ENCODE measurements at regions not wholly inside any gene's neighbourhood (a gene's known extent, or its start where the extent isn't known, plus 50 kb on each side); places are given as distances from the start of the nearest gene placed in this dataset.

GRCh38 chr11:42013656-42014201, 554.3 kb upstream of the LRRC4C start:
- DNase-seq: no peak
- no peaks in the 10 kb centered on the region for H3K4me1 Mint-ChIP-seq
- H3K36me3 Mint-ChIP-seq: no peaks in the 10 kb centered on the region
- no peaks in the 10 kb centered on the region for H3K27me3 Mint-ChIP-seq
- ATAC-seq (ENCODE audit: low read depth): no peak
- no peak overlapping the region for H3K4me3 Mint-ChIP-seq
- H3K9me3 Mint-ChIP-seq: peaks cover 9% of the 10 kb centered on the region
- POLR2A ChIA-PET: no interaction called here
- no peak overlapping the region for H3K27ac Mint-ChIP-seq

DNA sequence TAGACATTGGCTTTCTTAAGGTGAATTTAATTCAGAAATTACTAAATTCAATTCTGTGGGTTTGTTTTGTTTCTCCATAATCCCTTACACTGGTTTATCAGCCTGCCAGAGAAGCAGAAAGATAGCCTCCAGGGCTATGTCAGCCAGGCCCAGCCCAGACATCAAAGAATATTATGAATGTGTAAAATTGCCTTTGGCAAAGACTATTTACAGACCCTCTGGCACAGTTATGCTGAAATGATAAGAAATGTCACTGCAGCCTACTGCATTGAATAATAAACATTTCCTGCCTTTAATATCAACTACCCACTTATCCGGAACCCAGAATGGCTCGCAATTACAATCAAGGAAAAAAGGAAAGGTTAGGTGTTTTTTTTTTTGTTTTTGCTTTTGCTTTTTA, 562.5 kb upstream of the LRRC4C start:
- peaks cover 8% of the 10 kb centered on the region for H3K9me3 Mint-ChIP-seq
- H3K27ac Mint-ChIP-seq: no peak overlapping the region
- H3K4me3 Mint-ChIP-seq: no peak overlapping the region
- no peaks in the 10 kb centered on the region for H3K4me1 Mint-ChIP-seq
- POLR2A ChIA-PET: no interaction called here
- ATAC-seq (ENCODE audit: low read depth) (no peak), DNase-seq (no peak)
- no peaks in the 10 kb centered on the region for H3K36me3 Mint-ChIP-seq
- H3K27me3 Mint-ChIP-seq: no peaks in the 10 kb centered on the region

DNA sequence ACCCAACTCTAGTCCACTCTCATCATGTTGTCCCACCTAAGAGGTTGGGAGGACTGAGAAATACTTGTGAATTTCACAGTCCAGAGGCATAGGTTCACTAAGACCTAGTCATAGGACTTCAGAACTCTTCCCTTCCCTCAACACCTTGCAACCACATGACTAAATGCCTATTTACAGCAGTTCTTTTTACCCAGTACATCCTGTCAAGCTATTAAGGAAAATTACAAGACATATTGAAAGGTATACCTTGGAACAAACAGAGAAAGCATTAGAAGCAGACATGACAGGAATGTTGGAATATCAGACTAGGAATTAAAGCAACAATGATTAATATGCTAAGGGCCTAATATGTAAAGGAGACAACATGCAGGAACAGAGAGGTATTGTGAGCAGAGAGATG, 563.8 kb upstream of the LRRC4C start:
- no peaks in the 10 kb centered on the region for H3K4me1 Mint-ChIP-seq
- peaks cover 11% of the 10 kb centered on the region for H3K9me3 Mint-ChIP-seq
- DNase-seq (no peak), ATAC-seq (ENCODE audit: low read depth) (no peak)
- no peaks in the 10 kb centered on the region for H3K36me3 Mint-ChIP-seq
- POLR2A ChIA-PET: no interaction called here
- no peak overlapping the region for H3K4me3 Mint-ChIP-seq
- H3K27me3 Mint-ChIP-seq: no peaks in the 10 kb centered on the region
- H3K27ac Mint-ChIP-seq: no peak overlapping the region

GRCh38 chr11:42025121-42025803, 565.8 kb upstream of the LRRC4C start:
- H3K4me1 Mint-ChIP-seq: no peaks in the 10 kb centered on the region
- POLR2A ChIA-PET: no interaction called here
- no peak for DNase-seq
- no peaks in the 10 kb centered on the region for H3K36me3 Mint-ChIP-seq
- H3K27me3 Mint-ChIP-seq: no peaks in the 10 kb centered on the region
- ATAC-seq (ENCODE audit: low read depth): no peak
- peaks cover 9% of the 10 kb centered on the region for H3K9me3 Mint-ChIP-seq
- H3K4me3 Mint-ChIP-seq: no peak overlapping the region
- H3K27ac Mint-ChIP-seq: no peak overlapping the region

DNA sequence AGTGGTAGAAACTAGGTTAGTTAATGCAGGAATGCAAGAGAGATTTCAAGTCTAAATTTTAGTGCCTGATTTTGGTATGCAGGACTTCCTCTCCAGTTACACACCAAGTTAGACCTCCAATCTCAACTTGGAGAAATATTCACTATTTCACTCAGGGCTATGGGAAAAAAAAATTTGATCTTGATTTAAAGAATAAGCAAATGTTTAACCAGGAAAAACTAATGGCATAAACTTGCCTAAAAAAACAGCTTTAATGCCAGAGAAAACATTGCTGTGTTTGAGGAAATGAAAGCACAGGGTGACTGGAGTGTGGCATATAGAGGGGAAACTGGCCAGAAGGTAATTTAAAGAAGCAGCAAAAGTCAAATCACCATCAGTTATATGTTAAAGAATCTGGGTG, 575.4 kb upstream of the LRRC4C start:
- DNase-seq (no peak), ATAC-seq (ENCODE audit: low read depth) (no peak)
- Mint-ChIP-seq H3K27me3 (no peaks in the 10 kb centered on the region), H3K9me3 (peaks cover 2% of the 10 kb centered on the region), H3K4me3 (no peak overlapping the region), H3K27ac (no peak overlapping the region), H3K4me1 (no peaks in the 10 kb centered on the region), H3K36me3 (no peaks in the 10 kb centered on the region)
- POLR2A ChIA-PET: no interaction called here

GRCh38 chr11:42036201-42036600, 576.7 kb upstream of the LRRC4C start:
- Mint-ChIP-seq H3K27ac (no peak overlapping the region), H3K9me3 (peaks cover 2% of the 10 kb centered on the region), H3K27me3 (no peaks in the 10 kb centered on the region), H3K36me3 (no peaks in the 10 kb centered on the region), H3K4me1 (no peaks in the 10 kb centered on the region), H3K4me3 (no peak overlapping the region)
- DNase-seq: no peak
- no peak for ATAC-seq (ENCODE audit: low read depth)
- POLR2A ChIA-PET: no interaction called here

DNA sequence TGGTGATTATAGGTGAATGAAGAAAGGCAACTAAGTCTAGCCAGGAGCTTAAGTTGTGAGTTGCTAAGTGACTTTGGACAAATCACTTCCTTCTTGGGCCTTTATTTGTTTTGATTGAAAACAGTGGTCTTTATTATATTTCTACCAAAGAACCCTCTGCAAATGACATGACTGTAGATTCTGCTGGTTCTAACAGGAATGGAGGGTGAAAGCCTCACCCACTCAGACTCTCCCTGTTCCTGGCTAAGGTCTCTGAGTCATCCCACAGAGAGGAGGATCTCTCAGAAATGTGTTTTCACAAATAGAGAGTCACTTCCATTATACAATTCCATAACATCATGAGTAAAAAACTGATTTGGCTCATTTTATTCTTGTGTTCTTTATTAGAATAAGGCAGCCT, 583.9 kb upstream of the LRRC4C start:
- H3K4me1 Mint-ChIP-seq: no peaks in the 10 kb centered on the region
- ATAC-seq (ENCODE audit: low read depth): no peak
- DNase-seq: no peak
- POLR2A ChIA-PET: no interaction called here
- H3K36me3 Mint-ChIP-seq: no peaks in the 10 kb centered on the region
- no peak overlapping the region for H3K4me3 Mint-ChIP-seq
- no peak overlapping the region for H3K27ac Mint-ChIP-seq
- peaks cover 4% of the 10 kb centered on the region for H3K9me3 Mint-ChIP-seq
- no peaks in the 10 kb centered on the region for H3K27me3 Mint-ChIP-seq

- H3K4me1 Mint-ChIP-seq: no peaks in the 10 kb centered on the region
- no peak overlapping the region for H3K4me3 Mint-ChIP-seq
- H3K36me3 Mint-ChIP-seq: no peaks in the 10 kb centered on the region
- no peak for ATAC-seq (ENCODE audit: low read depth)
- POLR2A ChIA-PET: no interaction called here
- DNase-seq: no peak
- H3K27ac Mint-ChIP-seq: no peak overlapping the region
- peaks cover under 1% of the 10 kb centered on the region for H3K9me3 Mint-ChIP-seq
- no peaks in the 10 kb centered on the region for H3K27me3 Mint-ChIP-seq
These were observed 588.4 kb upstream of the LRRC4C start for GRCh38 chr11:42047637-42048555.

DNA sequence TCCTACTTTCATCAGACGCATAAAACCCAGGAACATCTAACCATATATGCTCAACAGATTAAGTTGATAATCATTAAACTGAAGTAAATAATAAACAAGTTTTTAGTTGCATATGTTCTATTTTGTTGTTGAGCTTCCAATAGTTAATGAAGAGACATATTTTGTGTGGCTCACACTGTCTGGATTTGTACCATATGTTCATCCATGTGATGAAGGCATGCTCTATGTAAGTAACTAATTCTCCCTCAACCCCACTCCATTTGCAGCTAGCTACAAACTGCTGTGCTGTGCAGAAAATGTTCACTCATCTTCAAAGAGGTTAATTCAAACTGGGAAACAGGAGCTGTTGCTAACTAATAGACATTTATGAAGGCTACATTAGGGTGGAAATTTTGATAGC, 589.7 kb upstream of the LRRC4C start:
- Mint-ChIP-seq H3K36me3 (no peaks in the 10 kb centered on the region), H3K9me3 (peaks cover 3% of the 10 kb centered on the region), H3K4me3 (no peak overlapping the region), H3K4me1 (no peaks in the 10 kb centered on the region), H3K27ac (no peak overlapping the region), H3K27me3 (no peaks in the 10 kb centered on the region)
- ATAC-seq (ENCODE audit: low read depth) (no peak), DNase-seq (no peak)
- POLR2A ChIA-PET: no interaction called here

DNA sequence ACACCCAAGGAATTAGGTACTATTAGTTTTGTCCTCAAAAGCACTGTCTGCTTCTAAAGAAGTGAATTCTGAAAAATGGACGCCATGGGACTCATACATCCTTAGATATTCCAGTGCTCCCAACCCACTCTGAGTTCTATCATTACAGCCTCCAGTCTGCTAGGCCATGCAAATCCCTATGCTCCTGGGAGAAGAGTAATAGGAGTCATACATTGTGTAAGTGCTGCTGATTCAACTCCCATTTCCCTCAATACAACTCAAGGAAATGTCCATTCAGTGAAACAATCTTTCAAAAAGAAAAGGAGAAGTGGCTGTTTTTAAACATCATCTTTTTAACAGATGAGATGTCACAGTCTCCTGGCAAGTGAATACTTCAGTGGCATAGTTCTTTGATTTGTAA, 590.2 kb upstream of the LRRC4C start:
- DNase-seq (no peak), ATAC-seq (ENCODE audit: low read depth) (no peak)
- H3K9me3 Mint-ChIP-seq: peaks cover 3% of the 10 kb centered on the region
- POLR2A ChIA-PET: no interaction called here
- no peaks in the 10 kb centered on the region for H3K36me3 Mint-ChIP-seq
- H3K4me3 Mint-ChIP-seq: no peak overlapping the region
- H3K27me3 Mint-ChIP-seq: no peaks in the 10 kb centered on the region
- no peaks in the 10 kb centered on the region for H3K4me1 Mint-ChIP-seq
- H3K27ac Mint-ChIP-seq: no peak overlapping the region

DNA sequence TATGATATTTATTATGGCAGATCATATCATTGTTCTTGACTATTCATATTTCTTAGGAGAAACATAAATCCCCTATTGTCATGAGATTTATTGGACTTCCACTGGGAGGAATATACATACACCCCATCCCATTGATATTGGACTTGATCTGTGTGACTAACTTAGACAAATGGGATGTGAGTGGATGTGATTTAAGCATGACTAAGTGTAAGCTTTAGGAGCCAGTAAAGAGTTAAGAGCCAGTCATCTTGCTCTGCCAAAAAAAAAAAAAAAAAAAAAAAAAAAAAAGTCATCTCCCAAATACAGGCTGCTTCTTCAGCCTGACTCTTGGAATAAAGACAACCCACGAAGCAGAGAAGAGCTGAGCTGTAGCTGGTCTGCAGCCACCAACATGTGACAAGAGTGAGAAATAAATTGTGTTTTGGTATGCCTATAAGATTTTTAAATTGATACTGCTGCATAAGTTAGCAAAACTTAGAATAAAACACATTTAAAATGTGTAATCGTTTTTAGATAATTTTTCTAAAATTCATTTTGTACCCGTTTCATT, 595.0 kb upstream of the LRRC4C start:
- POLR2A ChIA-PET: no interaction called here
- Mint-ChIP-seq H3K27me3 (no peaks in the 10 kb centered on the region), H3K9me3 (peaks cover 4% of the 10 kb centered on the region), H3K4me1 (no peaks in the 10 kb centered on the region), H3K36me3 (no peaks in the 10 kb centered on the region), H3K4me3 (no peak overlapping the region), H3K27ac (no peak overlapping the region)
- no peak for ATAC-seq (ENCODE audit: low read depth)
- DNase-seq: no peak

GRCh38 chr11:42055606-42056005, 596.2 kb upstream of the LRRC4C start:
- Mint-ChIP-seq H3K27me3 (no peaks in the 10 kb centered on the region), H3K27ac (no peak overlapping the region), H3K9me3 (peaks cover 4% of the 10 kb centered on the region), H3K36me3 (no peaks in the 10 kb centered on the region), H3K4me1 (no peaks in the 10 kb centered on the region), H3K4me3 (no peak overlapping the region)
- POLR2A ChIA-PET: no interaction called here
- DNase-seq: no peak
- ATAC-seq (ENCODE audit: low read depth): no peak

DNA sequence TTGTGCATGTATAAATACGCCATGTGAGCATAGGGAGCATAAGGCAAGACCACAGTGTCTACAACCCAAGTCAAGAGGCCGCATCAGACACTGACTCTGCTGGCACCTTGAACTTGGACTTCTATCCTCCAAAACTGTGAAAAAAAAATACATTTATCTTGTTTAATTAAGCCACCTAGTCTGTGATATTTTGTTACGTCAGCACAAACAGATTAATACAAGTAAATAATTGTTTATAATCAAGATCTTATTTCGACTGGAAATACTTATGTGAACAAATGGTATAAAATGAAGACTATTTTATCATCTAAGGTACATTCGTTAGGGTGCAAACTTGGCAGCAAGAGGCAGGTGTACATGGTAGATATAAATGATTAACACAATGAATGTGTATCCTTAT, 599.3 kb upstream of the LRRC4C start:
- no peaks in the 10 kb centered on the region for H3K27me3 Mint-ChIP-seq
- POLR2A ChIA-PET: no interaction called here

GRCh38 chr11:42065199-42065598, 605.7 kb upstream of the LRRC4C start:
- POLR2A ChIA-PET: no interaction called here
- Mint-ChIP-seq H3K36me3 (no peaks in the 10 kb centered on the region), H3K27ac (no peak overlapping the region), H3K9me3 (peaks cover 4% of the 10 kb centered on the region), H3K4me1 (no peaks in the 10 kb centered on the region), H3K4me3 (no peak overlapping the region), H3K27me3 (no peaks in the 10 kb centered on the region)
- no peak for ATAC-seq (ENCODE audit: low read depth)
- no peak for DNase-seq

More for the DNA sequence above, 599.3 kb upstream of the LRRC4C start:
- H3K27ac Mint-ChIP-seq: no peak overlapping the region
- no peaks in the 10 kb centered on the region for H3K4me1 Mint-ChIP-seq
- H3K4me3 Mint-ChIP-seq: no peak overlapping the region
- no peak for DNase-seq
- peaks cover 1% of the 10 kb centered on the region for H3K9me3 Mint-ChIP-seq
- ATAC-seq (ENCODE audit: low read depth): no peak
- no peaks in the 10 kb centered on the region for H3K36me3 Mint-ChIP-seq
